Esophagus muscularis mucosa (tissue), 4 donors: ENCODE measurements at regions not wholly inside any gene's neighbourhood (a gene's known extent, or its start where the extent isn't known, plus 50 kb on each side); places are given as distances from the start of the nearest gene placed in this dataset.

Experiments
- DNase-seq: peaks from one replicate; pipeline ENCODE4 v3.0.0-alpha.2; 2017; ENCODE audit errors: extremely low spot score
- H3K27ac ChIP-seq, 4 donors: fragments of 200-600 bp; sonication (generic); replicated peaks in 1 of 4; 1 replicate in 3 of 4; 2 replicates in 1 of 4; pipeline ENCODE4 v1.5.1; 2016 to 2019; ENCODE audit warnings: mild to moderate bottlenecking in 1 of 4
- H3K27me3 ChIP-seq, 4 donors: fragments of 200-600 bp; sonication (generic); one replicate each; pipeline versions ENCODE4 v1.5.1 to v1.6.0; 2016 to 2019
- H3K36me3 ChIP-seq, 4 donors: fragments of 200-600 bp; sonication (generic); one replicate each; pipeline ENCODE4 v1.5.1; 2016 to 2019
- H3K4me1 ChIP-seq, 4 donors: fragments of 200-600 bp; sonication (generic); one replicate each; pipeline ENCODE4 v1.5.1; 2016 to 2019
- H3K4me3 ChIP-seq, 4 donors: fragments of 200-600 bp; sonication (generic); 1 replicate in 2 of 4; 2 replicates in 2 of 4; pipeline ENCODE4 v1.5.1; 2016 to 2019; ENCODE audit warnings: mild to moderate bottlenecking in 4 of 4, moderate library complexity in 1 of 4
- H3K9me3 ChIP-seq, 4 donors: fragments of 200-600 bp; sonication (generic); 1 replicate in 3 of 4; 2 replicates in 1 of 4; pipeline ENCODE4 v1.5.1; 2016 to 2019
- EP300 ChIP-seq: sonication (generic); formaldehyde crosslinking; IDR thresholded peaks from one replicate; pipeline ENCODE4 v1.6.1; 2017; ENCODE audit warnings: antibody characterized with exemption
- POLR2A ChIP-seq: fragments of 450-650 bp; IDR thresholded peaks from one replicate; pipeline ENCODE4 v1.6.1; 2017; ENCODE audit warnings: antibody characterized with exemption, moderate library complexity, mild to moderate bottlenecking, low read depth
- POLR2AphosphoS5 ChIP-seq, 2 donors: sonication (generic); formaldehyde crosslinking; IDR thresholded peaks; one replicate each; pipeline ENCODE4 v1.6.1; 2017; ENCODE audit warnings: antibody characterized with exemption in 2 of 2
- WGBS: methylation state at CpG from one replicate; pipeline ENCODE4 v1.1.5; 2018; 5-methylcytosine and 5-hydroxymethylcytosine counted together
- intact Hi-C: fragments of 100-400 bp; cut with DNase I; formaldehyde crosslinking; loops from one replicate; pipeline ENCODE4 v1.15.1; 2023
- TF ChIP-seq, protein P1 (sequence below), 3 experiments: fragments of 200-600 bp in 2 of 3; fragments of 450-650 bp in 1 of 3; sonication (generic) in 2 of 3; IDR thresholded peaks; one replicate each; pipeline ENCODE4 v1.5.1; 2017 to 2019; ENCODE audit warnings: antibody characterized with exemption in 3 of 3, mild to moderate bottlenecking in 2 of 3, moderate library complexity in 1 of 3

DNA sequence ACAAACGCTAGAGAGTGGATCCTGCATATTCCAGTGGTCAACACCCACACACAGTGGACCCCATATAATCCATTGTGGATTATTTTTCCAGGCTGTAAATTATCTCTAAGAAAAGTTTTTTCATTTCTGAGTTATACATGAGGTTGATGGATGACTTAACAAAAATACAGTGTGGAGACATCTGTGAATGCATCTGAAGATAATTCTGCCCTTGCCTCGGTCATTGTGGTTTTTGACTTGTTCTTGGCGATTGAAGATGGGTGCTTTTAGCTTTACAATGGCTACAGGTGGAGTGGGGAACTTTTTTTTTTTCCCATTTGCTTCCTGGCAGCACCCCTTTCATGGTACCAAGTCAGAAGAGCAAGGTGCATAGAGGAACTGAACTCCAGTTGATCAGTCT is 242.7 kb downstream of the MYLK4 start:
- H3K27me3 ChIP-seq, result peaks cover 0 to 27% (median 0%) of the 10 kb centered on the region in 4 donors
- H3K4me1 ChIP-seq, result peaks cover 0 to 7% (median 0%) of the 10 kb centered on the region in 4 donors
- H3K27ac ChIP-seq, result no peak overlapping the region
- intact Hi-C loops, result no loop called here
- no peak overlapping the region for H3K4me3 ChIP-seq
- no peaks in the 10 kb centered on the region for H3K36me3 ChIP-seq
- 78% methylated on average over 3 of the region's 3 CpGs for WGBS
- H3K9me3 ChIP-seq, result no peaks in the 10 kb centered on the region
- DNase-seq, result no peak
- TF ChIP-seq, protein P1, sequence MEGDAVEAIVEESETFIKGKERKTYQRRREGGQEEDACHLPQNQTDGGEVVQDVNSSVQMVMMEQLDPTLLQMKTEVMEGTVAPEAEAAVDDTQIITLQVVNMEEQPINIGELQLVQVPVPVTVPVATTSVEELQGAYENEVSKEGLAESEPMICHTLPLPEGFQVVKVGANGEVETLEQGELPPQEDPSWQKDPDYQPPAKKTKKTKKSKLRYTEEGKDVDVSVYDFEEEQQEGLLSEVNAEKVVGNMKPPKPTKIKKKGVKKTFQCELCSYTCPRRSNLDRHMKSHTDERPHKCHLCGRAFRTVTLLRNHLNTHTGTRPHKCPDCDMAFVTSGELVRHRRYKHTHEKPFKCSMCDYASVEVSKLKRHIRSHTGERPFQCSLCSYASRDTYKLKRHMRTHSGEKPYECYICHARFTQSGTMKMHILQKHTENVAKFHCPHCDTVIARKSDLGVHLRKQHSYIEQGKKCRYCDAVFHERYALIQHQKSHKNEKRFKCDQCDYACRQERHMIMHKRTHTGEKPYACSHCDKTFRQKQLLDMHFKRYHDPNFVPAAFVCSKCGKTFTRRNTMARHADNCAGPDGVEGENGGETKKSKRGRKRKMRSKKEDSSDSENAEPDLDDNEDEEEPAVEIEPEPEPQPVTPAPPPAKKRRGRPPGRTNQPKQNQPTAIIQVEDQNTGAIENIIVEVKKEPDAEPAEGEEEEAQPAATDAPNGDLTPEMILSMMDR (IDR thresholded peaks at IDR 0.05), result no peak
- TF ChIP-seq EP300 (no peak), POLR2A (no peak), POLR2AphosphoS5 (IDR thresholded peaks at IDR 0.05) (no peak)

DNA sequence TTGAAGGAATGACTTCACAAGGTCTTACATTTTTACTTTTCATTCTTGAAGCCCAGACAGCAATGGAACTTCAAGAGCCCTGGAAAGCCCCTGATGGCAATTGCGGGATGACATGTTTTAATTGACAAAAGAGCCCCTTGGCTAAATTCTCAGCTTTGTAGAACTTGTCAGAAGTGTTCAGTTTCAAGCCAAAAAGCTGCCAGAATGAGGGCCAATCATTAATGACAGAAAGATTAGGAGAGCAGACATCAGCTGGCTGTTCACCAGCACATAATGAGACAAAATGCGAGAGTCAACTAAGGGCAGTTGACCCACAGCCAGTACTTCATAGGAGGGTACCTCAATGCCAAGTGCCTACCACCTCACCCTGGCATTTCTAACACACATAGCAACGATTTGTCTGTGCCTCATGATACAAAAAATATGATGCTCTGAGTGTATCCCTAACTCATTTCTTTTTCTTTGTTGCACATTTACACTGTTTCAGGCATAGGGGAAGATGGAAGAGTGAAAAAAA is 243.1 kb downstream of the MYLK4 start:
- Histone ChIP-seq H3K27me3 (peaks cover 0 to 27% (median 0%) of the 10 kb centered on the region in 4 donors), H3K9me3 (no peaks in the 10 kb centered on the region), H3K4me1 (peaks cover 0 to 7% (median 0%) of the 10 kb centered on the region in 4 donors), H3K36me3 (no peaks in the 10 kb centered on the region), H3K27ac (no peak overlapping the region), H3K4me3 (no peak overlapping the region)
- 60% methylated on average over 3 of the region's 3 CpGs for WGBS
- TF ChIP-seq POLR2A (no peak), POLR2AphosphoS5 (IDR thresholded peaks at IDR 0.05) (no peak), EP300 (no peak)
- TF ChIP-seq, protein P1 (IDR thresholded peaks at IDR 0.05), result no peak
- intact Hi-C loops, result no loop called here
- DNase-seq, result no peak

DNA sequence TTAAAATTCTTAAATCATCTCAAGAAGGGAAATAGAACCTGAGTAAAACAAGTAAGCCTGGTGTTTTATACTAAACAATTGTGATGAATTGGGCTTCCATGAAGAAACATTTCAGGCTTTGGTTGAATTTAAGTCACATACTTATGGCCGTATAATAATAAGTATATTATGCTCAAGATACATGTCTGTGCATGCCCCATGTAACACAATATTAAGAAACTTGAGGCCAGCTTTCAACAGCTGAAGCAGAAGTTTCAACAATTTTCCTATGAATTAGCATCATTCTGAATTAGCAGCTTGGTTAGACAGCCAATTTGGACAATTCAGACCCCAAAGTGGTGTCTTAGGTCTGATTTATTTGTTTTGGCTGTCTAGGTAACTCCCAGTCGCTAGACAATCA is 243.7 kb downstream of the MYLK4 start:
- H3K27me3 ChIP-seq, result peaks cover 0 to 27% (median 0%) of the 10 kb centered on the region in 4 donors
- intact Hi-C loops, result no loop called here
- 82% methylated on average over 2 of the region's 2 CpGs for WGBS
- TF ChIP-seq POLR2A (no peak), POLR2AphosphoS5 (IDR thresholded peaks at IDR 0.05) (no peak), EP300 (no peak)
- TF ChIP-seq, protein P1 (IDR thresholded peaks at IDR 0.05), result no peak
- no peaks in the 10 kb centered on the region for H3K9me3 ChIP-seq
- no peak for DNase-seq
- no peak overlapping the region for H3K27ac ChIP-seq
- H3K36me3 ChIP-seq, result no peaks in the 10 kb centered on the region
- H3K4me3 ChIP-seq, result no peak overlapping the region
- H3K4me1 ChIP-seq, result peaks cover 0 to 7% (median 0%) of the 10 kb centered on the region in 4 donors

DNA sequence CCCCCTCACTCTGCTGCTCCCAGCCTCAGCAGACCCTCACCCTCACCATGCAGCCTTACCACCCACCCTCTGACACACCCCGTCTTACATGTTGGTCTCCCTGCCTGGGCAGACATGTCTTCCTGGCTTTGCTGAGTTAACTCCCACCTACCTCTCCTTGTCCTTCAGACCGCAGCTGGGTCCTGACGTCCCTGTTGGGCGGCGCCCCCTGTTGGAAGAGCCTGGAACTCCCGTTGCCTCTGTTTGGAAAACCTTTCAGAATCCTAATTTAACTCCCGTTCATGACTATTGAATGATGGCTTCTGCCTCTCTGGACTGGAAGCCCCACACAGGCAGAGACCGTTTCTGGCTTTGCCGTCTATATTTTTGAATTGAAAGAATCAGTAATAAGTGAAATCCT is 245.1 kb downstream of the MYLK4 start:
- peaks cover 0 to 25% (median 0%) of the 10 kb centered on the region in 4 donors for H3K27me3 ChIP-seq
- intact Hi-C loops, result no loop called here
- H3K36me3 ChIP-seq, result no peaks in the 10 kb centered on the region
- TF ChIP-seq POLR2A (no peak), EP300 (no peak), POLR2AphosphoS5 (IDR thresholded peaks at IDR 0.05) (no peak)
- TF ChIP-seq, protein P1 (IDR thresholded peaks at IDR 0.05), result no peak
- H3K4me1 ChIP-seq, result peaks cover 0 to 7% (median 0%) of the 10 kb centered on the region in 4 donors
- H3K4me3 ChIP-seq, result no peak overlapping the region
- no peak overlapping the region for H3K27ac ChIP-seq
- WGBS, result 61% methylated on average over 9 of the region's 9 CpGs
- no peaks in the 10 kb centered on the region for H3K9me3 ChIP-seq
- no peak for DNase-seq

DNA sequence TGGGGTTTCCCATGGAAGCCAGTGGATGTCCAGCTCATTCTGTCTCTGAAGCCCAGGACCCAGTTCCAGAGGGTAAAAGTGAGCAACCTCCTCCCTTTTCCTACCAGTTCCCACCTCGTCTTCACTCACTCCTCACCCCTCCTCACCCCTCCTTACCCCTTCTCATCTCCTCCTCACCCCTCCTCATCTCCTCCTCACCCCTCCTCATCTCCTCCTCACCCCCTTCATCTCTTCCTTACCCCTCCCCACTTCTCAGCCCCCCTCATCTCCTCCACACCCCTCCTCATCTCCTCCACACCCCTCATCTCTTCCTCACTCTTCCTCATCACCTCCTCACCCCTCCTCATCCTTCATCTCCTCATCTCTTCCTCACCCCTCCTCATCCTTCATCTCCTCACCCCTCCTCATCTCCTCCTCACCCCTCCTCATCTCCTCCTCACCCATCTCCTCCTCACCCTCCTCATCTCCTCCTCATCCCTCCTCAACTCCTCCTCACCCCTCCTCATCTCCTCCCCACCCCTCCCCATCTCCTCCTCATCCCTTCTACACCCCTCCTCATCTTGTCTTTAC is 246.1 kb downstream of the MYLK4 start:
- Histone ChIP-seq H3K4me1 (peaks cover 0 to under 1% (median 0%) of the 10 kb centered on the region in 4 donors), H3K36me3 (no peaks in the 10 kb centered on the region), H3K9me3 (no peaks in the 10 kb centered on the region), H3K27me3 (peaks cover 0 to 15% (median 0%) of the 10 kb centered on the region in 4 donors), H3K4me3 (no peak overlapping the region), H3K27ac (no peak overlapping the region)
- TF ChIP-seq, protein P1 (IDR thresholded peaks at IDR 0.05), result no peak
- TF ChIP-seq EP300 (no peak), POLR2A (no peak), POLR2AphosphoS5 (IDR thresholded peaks at IDR 0.05) (no peak)
- intact Hi-C loops, result no loop called here
- WGBS, result 59% methylated on average over 1 of the region's 1 CpG
- DNase-seq, result no peak
